Pancreas (tissue), 10 donors: ENCODE measurements at regions not wholly inside any gene's neighbourhood (a gene's known extent, or its start where the extent isn't known, plus 50 kb on each side); places are given as distances from the start of the nearest gene placed in this dataset.
A peak's percentile ranks its signal among the peaks of the same experiment; 100 is the strongest.

Source experiments
- ATAC-seq, 4 donors: fragments of 200-7000 bp; cut with Tn5 transposase; one replicate each; pipeline versions ENCODE4 v1.8.0 to v1.9.1; 2020; ENCODE audit warnings: mild to moderate bottlenecking in 4 of 4, moderate library complexity in 4 of 4
- DNase-seq, 6 donors: peaks; one replicate each; pipeline ENCODE4 v3.0.0-alpha.2; 2020
- FAIRE-seq: peaks from 2 replicates; lab custom pipeline; 2012; peaks lifted over from hg19 to GRCh38; lab: Jason Lieb, UNC
- H3K27ac ChIP-seq, 4 donors: fragments of 200-600 bp; sonication (generic); 1 replicate in 3 of 4; 2 replicates in 1 of 4; pipeline versions ENCODE4 v1.5.0 to v1.8.0; 2020
- H3K27me3 ChIP-seq, 4 donors: fragments of 200-600 bp; one replicate each; pipeline ENCODE4 v1.8.0; 2021
- H3K36me3 ChIP-seq, 3 donors: fragments of 200-600 bp; sonication (generic) in 1 of 3; one replicate each; pipeline versions ENCODE4 v1.5.0 to v1.8.0; 2020 to 2021
- H3K4me1 ChIP-seq, 3 donors: fragments of 200-600 bp; one replicate each; pipeline ENCODE4 v1.8.0; 2021
- H3K4me3 ChIP-seq, 4 donors: fragments of 200-600 bp; sonication (generic) in 2 of 4; one replicate each; pipeline versions ENCODE4 v1.5.0 to v1.8.0; 2020 to 2021
- H3K9me3 ChIP-seq, 4 donors: fragments of 200-600 bp; one replicate each; pipeline ENCODE4 v1.8.0; 2021
- WGBS, 2 donors: extraction: QIAGEN DNeasy Blood & Tissue Kit; methylation state at CpG; one replicate each; pipeline ENCODE4 v1.1.7; 2013; 5-methylcytosine and 5-hydroxymethylcytosine counted together
- intact Hi-C, 3 donors: fragments of 100-400 bp; cut with DNase I; formaldehyde crosslinking; loops; one replicate each; pipeline versions ENCODE4 v1.11.1 to v1.14.2; 2022
- TF ChIP-seq, protein P1 (sequence below), 4 donors: fragments of 200-600 bp; sonication (generic) in 3 of 4; IDR thresholded peaks; one replicate each; pipeline versions ENCODE4 v1.5.0 to v1.8.0; 2021; ENCODE audit warnings: antibody characterized with exemption in 4 of 4
- donor health status: healthy with polysubstance abuse.
- donor health status: DM: no; HTN: no; CAD: no; lungs with moderate emphysema.
- donor health status: DM: no; HTN: no; CAD: no.
- donor health status: control.
- donor health status: control.
- donor health status: Bipolar disorder and iron deficiency.
- donor health status: DM: yes; HTN: yes; CAD: no.
- donor health status: DM: no; HTN: no; CAD: no.
- donor health status: DM: no; HTN: no; CAD: no.
- donor health status: DM: yes; HTN: yes; CAD: no.

DNA sequence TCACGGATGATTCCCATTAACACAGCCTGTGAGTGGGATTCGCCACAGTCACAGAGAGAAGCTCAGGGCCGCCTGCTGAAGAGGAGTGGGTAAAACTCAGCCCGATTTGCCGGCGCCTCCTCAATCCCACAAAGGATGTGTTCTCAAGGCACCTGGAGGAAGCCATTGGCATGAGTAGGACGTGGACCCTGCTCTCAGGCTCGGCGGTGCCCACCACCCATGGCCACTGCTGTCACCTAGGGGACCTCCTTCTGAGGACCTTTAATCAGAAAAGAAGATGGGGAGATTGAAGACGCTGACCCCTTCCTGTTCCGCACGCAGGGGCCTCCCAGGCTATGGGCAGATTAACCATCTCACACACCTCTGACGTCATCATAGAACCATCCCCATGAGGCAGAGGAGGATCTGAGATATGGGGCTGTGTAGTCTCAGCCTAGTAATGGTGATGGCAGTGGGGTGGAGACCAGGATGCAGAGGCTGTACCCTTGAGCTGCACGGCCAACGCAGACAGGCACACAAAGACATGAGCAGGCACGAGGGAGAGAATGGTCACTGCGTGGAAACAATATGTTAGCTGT, 571.8 kb downstream of the BRD1 start:
- no peak overlapping the region for H3K4me3 ChIP-seq
- H3K4me1 ChIP-seq = no peaks in the 10 kb centered on the region
- TF ChIP-seq, protein P1, sequence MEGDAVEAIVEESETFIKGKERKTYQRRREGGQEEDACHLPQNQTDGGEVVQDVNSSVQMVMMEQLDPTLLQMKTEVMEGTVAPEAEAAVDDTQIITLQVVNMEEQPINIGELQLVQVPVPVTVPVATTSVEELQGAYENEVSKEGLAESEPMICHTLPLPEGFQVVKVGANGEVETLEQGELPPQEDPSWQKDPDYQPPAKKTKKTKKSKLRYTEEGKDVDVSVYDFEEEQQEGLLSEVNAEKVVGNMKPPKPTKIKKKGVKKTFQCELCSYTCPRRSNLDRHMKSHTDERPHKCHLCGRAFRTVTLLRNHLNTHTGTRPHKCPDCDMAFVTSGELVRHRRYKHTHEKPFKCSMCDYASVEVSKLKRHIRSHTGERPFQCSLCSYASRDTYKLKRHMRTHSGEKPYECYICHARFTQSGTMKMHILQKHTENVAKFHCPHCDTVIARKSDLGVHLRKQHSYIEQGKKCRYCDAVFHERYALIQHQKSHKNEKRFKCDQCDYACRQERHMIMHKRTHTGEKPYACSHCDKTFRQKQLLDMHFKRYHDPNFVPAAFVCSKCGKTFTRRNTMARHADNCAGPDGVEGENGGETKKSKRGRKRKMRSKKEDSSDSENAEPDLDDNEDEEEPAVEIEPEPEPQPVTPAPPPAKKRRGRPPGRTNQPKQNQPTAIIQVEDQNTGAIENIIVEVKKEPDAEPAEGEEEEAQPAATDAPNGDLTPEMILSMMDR (IDR thresholded peaks at IDR 0.05) = no peak
- no peak overlapping the region for H3K27ac ChIP-seq
- H3K27me3 ChIP-seq = no peaks in the 10 kb centered on the region
- H3K36me3 ChIP-seq = no peaks in the 10 kb centered on the region
- WGBS, 2 donors = 70 to 72% methylated on average over 17 of the region's 17 CpGs
- FAIRE-seq = no peak
- no peak for ATAC-seq
- peak in 2 of 6 donors; percentile 2 to 28 for DNase-seq
- intact Hi-C loops = no loop called here
- no peaks in the 10 kb centered on the region for H3K9me3 ChIP-seq

- Histone ChIP-seq H3K4me3 (no peak overlapping the region), H3K27ac (no peak overlapping the region), H3K9me3 (no peaks in the 10 kb centered on the region), H3K27me3 (no peaks in the 10 kb centered on the region), H3K36me3 (no peaks in the 10 kb centered on the region), H3K4me1 (no peaks in the 10 kb centered on the region)
- intact Hi-C loops = no loop called here
- DNase-seq = peak in 1 of 6 donors; percentile 41
- WGBS, 2 donors = 56 to 85% methylated on average over 10 to 11 of the region's 11 CpGs
- ATAC-seq = no peak
- TF ChIP-seq, protein P1 (IDR thresholded peaks at IDR 0.05) = no peak
- FAIRE-seq = no peak
Observed at GRCh38 chr22:49255154-49255553, 572.5 kb downstream of the BRD1 start.

DNA sequence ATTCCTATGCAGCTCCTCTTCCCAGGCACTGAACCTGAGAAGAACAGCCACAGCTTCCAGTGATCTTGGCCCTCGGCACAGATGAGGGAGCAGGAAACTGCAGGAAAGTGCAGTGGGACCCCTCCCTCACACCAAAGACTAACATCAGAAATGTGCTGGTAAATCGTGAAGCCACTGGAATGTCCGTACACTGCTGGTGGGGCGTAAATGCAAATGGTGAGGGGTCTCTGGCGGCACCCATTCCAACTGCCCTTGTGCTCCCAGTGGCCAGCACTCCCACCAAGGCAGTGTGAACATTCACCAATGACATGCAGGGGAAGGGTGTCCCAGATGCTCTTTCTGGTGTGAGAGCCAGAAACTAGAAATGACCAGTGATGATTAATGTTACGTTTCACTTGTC, 574.0 kb downstream of the BRD1 start:
- no peaks in the 10 kb centered on the region for H3K36me3 ChIP-seq
- TF ChIP-seq, protein P1 (IDR thresholded peaks at IDR 0.05) = no peak
- DNase-seq (peak in 1 of 6 donors; percentile 3), ATAC-seq (no peak), FAIRE-seq (no peak)
- H3K4me1 ChIP-seq = no peaks in the 10 kb centered on the region
- H3K4me3 ChIP-seq = no peak overlapping the region
- WGBS, 2 donors = 65 to 83% methylated on average over 6 of the region's 6 CpGs
- no peak overlapping the region for H3K27ac ChIP-seq
- no peaks in the 10 kb centered on the region for H3K9me3 ChIP-seq
- intact Hi-C loops = no loop called here
- H3K27me3 ChIP-seq = no peaks in the 10 kb centered on the region

DNA sequence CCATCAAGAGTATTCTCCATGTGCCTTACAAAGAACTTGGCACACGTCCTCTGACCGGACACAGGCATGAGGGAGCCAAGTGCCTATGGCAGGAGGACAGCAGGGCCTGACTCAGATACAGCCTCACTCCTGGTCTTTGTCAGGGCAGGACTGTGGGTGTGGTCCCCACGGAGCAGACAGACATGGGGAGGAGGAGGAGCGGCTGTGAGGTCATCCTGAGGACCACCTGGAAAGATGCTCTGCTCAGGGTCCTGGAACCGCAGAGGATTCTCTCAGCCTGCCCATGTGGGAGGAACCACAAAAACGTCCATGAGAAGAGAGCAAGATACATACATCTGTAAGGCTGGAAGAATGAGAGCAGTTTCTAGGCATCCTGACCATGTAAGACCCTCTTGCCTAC, 576.3 kb downstream of the BRD1 start:
- Histone ChIP-seq H3K4me3 (no peak overlapping the region), H3K9me3 (no peaks in the 10 kb centered on the region), H3K4me1 (no peaks in the 10 kb centered on the region), H3K36me3 (no peaks in the 10 kb centered on the region), H3K27me3 (peaks cover 0 to 4% (median 0%) of the 10 kb centered on the region in 4 donors), H3K27ac (no peak overlapping the region)
- WGBS, 2 donors = 51 to 62% methylated on average over 6 of the region's 6 CpGs
- intact Hi-C loops = no loop called here
- ATAC-seq = no peak
- DNase-seq = peak in 1 of 6 donors; percentile 6
- TF ChIP-seq, protein P1 (IDR thresholded peaks at IDR 0.05) = no peak
- FAIRE-seq = no peak

GRCh38 chr22:49247194-49247924, 580.3 kb downstream of the BRD1 start:
- 68 to 77% methylated on average over 18 of the region's 18 CpGs for WGBS, 2 donors
- intact Hi-C loops = no loop called here
- H3K27ac ChIP-seq = no peak overlapping the region
- TF ChIP-seq, protein P1 (IDR thresholded peaks at IDR 0.05) = no peak
- H3K9me3 ChIP-seq = no peaks in the 10 kb centered on the region
- no peak for ATAC-seq
- no peaks in the 10 kb centered on the region for H3K4me1 ChIP-seq
- peaks cover 0 to 4% (median 0%) of the 10 kb centered on the region in 4 donors for H3K27me3 ChIP-seq
- no peak for DNase-seq
- FAIRE-seq = no peak
- no peak overlapping the region for H3K4me3 ChIP-seq
- no peaks in the 10 kb centered on the region for H3K36me3 ChIP-seq
